CD14-positive monocyte (primary cell): ENCODE measurements at regions not wholly inside any gene's neighbourhood (a gene's known extent, or its start where the extent isn't known, plus 50 kb on each side); places are given as distances from the start of the nearest gene placed in this dataset.
"Not testable (repeated sequence)": the region's sequence is repeated elsewhere in the genome, so short reads cannot be mapped to it uniquely, and the experiment has no call there.

Experiments
- DNase-seq, 3 donors: peaks; one replicate each; pipeline ENCODE4 v3.0.0-alpha.2; 2011 to 2022
- H2AFZ ChIP-seq: 2 replicates; pipeline ENCODE4 v1.6.0; 2012; ENCODE audit warnings: mild to moderate bottlenecking, low read depth, low read length, inconsistent platforms; ENCODE audit not compliant: insufficient read depth, poor library complexity, severe bottlenecking
- H3K27ac ChIP-seq, 2 donors: 1 replicate in 1 of 2; 2 replicates in 1 of 2; pipeline ENCODE4 v1.5.1; 2012 to 2013; ENCODE audit warnings: low read length in 2 of 2, control low read depth in 1 of 2, inconsistent platforms in 1 of 2, low read depth in 1 of 2, mild to moderate bottlenecking in 1 of 2
- H3K27me3 ChIP-seq, 2 donors: one replicate each; pipeline versions ENCODE4 v1.6.0 to v1.6.1; 2011 to 2013; ENCODE audit warnings: low read length in 2 of 2; ENCODE audit not compliant: control insufficient read depth in 2 of 2, insufficient read depth in 2 of 2
- H3K36me3 ChIP-seq, 2 donors: replicated peaks in 1 of 2; 1 replicate in 1 of 2; 2 replicates in 1 of 2; pipeline versions ENCODE4 v1.5.1 to v1.6.1; 2012 to 2013; ENCODE audit warnings: low read length in 2 of 2, control low read depth in 1 of 2, inconsistent platforms in 1 of 2, mild to moderate bottlenecking in 1 of 2; ENCODE audit not compliant: insufficient read depth in 2 of 2, control insufficient read depth in 1 of 2
- H3K4me1 ChIP-seq, 2 donors: 1 replicate in 1 of 2; 2 replicates in 1 of 2; pipeline versions ENCODE4 v1.5.1 to v1.6.1; 2012 to 2013; ENCODE audit warnings: low read length in 2 of 2, control low read depth in 1 of 2, inconsistent platforms in 1 of 2, mild to moderate bottlenecking in 1 of 2, moderate library complexity in 1 of 2; ENCODE audit not compliant: insufficient read depth in 2 of 2, control insufficient read depth in 1 of 2
- H3K4me2 ChIP-seq: replicated peaks from 2 replicates; pipeline ENCODE3; 2012; ENCODE audit warnings: low read length, moderate library complexity, mild to moderate bottlenecking; ENCODE audit not compliant: poor library complexity, severe bottlenecking; ENCODE audit errors: extremely low read depth
- H3K4me3 ChIP-seq, 3 experiments: fragments of 200-600 bp in 1 of 3; sonication (generic) in 1 of 3; replicated peaks in 1 of 3; 1 replicate in 2 of 3; 2 replicates in 1 of 3; pipeline ENCODE4 v1.5.1; 2011 to 2013; ENCODE audit warnings: low read length in 3 of 3, mild to moderate bottlenecking in 3 of 3, control low read depth in 2 of 3, low read depth in 2 of 3, inconsistent platforms in 1 of 3, moderate library complexity in 1 of 3
- H3K79me2 ChIP-seq: 2 replicates; pipeline ENCODE4 v1.6.0; 2012; ENCODE audit warnings: mild to moderate bottlenecking, control low read depth, inconsistent platforms, low read length, moderate library complexity; ENCODE audit not compliant: insufficient read depth
- H3K9ac ChIP-seq: 2 replicates; pipeline ENCODE4 v1.6.0; 2017; ENCODE audit warnings: low read length, mild to moderate bottlenecking; ENCODE audit not compliant: insufficient read depth, poor library complexity, severe bottlenecking
- H3K9me3 ChIP-seq, 2 donors: replicated peaks in 1 of 2; 1 replicate in 1 of 2; 2 replicates in 1 of 2; pipeline versions ENCODE4 v1.5.1 to v1.6.1; 2012 to 2013; ENCODE audit warnings: low read length in 2 of 2, control low read depth in 1 of 2; ENCODE audit not compliant: control insufficient read depth in 1 of 2, insufficient read depth in 1 of 2
- H4K20me1 ChIP-seq: 2 replicates; pipeline ENCODE4 v1.6.0; 2012; ENCODE audit warnings: mild to moderate bottlenecking, low read length, control low read depth, moderate library complexity; ENCODE audit not compliant: insufficient read depth
- H3K27ac Mint-ChIP-seq, 7 donors: one replicate each; pipeline ENCODE4 v1.8.0; 2020; ENCODE audit warnings: mild to moderate bottlenecking in 7 of 7, mixed read lengths in 7 of 7, moderate library complexity in 6 of 7, inconsistent platforms in 2 of 7
- H3K27me3 Mint-ChIP-seq, 3 donors: one replicate each; pipeline ENCODE4 v1.8.0; 2021 to 2022; ENCODE audit warnings: low read depth in 3 of 3, mild to moderate bottlenecking in 3 of 3, mixed read lengths in 3 of 3, moderate library complexity in 3 of 3, inconsistent platforms in 1 of 3
- H3K36me3 Mint-ChIP-seq, 2 donors: one replicate each; pipeline ENCODE4 v1.8.0; 2020; ENCODE audit warnings: mixed read lengths in 2 of 2, inconsistent platforms in 1 of 2, mild to moderate bottlenecking in 1 of 2
- H3K4me1 Mint-ChIP-seq: one replicate; pipeline ENCODE4 v1.8.0; 2020; ENCODE audit warnings: mild to moderate bottlenecking, mixed read lengths
- H3K4me3 Mint-ChIP-seq, 2 donors: one replicate each; pipeline ENCODE4 v1.8.0; 2020; ENCODE audit warnings: mild to moderate bottlenecking in 2 of 2, mixed read lengths in 2 of 2, moderate library complexity in 1 of 2
- H3K9me3 Mint-ChIP-seq, 7 donors: one replicate each; pipeline ENCODE4 v1.8.0; 2020 to 2022; ENCODE audit warnings: mixed read lengths in 7 of 7, mild to moderate bottlenecking in 6 of 7, moderate library complexity in 6 of 7, inconsistent platforms in 2 of 7
- WGBS: methylation state at CpG from one replicate; pipeline ENCODE4 v1.1.5; 2013; ENCODE audit warnings: missing lambda C conversion rate; ENCODE audit not compliant: insufficient coverage; 5-methylcytosine and 5-hydroxymethylcytosine counted together
- intact Hi-C, 2 donors: fragments of 100-400 bp; cut with micrococcal nuclease; formaldehyde crosslinking; loops; one replicate each; pipeline versions ENCODE4 v1.15.0 to v1.15.1; 2023
- TF ChIP-seq, protein P1 (sequence below): fragments of 200-600 bp; IDR thresholded peaks from one replicate; pipeline ENCODE4 v1.8.0; 2022; ENCODE audit warnings: antibody characterized with exemption, mild to moderate bottlenecking

DNA sequence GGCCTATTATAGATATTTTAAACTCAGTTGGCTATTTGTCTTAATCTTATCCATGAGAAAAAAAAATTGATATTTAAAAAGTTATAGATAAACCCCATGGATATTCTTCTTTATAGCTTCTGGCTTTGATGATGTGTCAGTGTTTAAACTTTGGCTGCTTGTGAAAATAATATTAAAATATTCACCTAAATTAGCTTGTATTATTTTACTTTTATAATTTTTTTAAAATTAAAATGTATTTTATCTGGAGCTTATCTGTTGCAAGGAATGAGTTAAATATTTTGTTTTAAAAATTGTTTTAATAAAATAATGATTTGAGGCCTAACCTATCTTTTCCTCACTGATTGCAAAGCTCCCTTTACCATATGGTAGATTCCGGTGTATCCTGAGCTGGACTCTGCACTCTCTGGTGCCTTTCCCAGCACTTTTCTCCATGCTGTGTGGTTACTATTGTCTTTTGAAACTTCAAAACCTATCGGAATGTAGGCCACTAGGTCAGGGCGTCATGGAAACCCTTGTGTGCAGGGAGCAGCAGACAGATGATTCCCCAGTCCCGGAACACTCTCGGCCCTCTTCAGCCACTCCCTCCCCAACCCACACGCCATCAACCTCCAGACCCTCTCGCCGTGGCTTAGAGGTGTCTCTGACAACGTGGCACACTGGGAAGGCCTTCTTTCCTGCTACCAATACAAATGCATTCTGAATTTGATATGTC is 252.3 kb upstream of the ATP10A start:
- H3K27me3 ChIP-seq: no peaks in the 10 kb centered on the region
- 100% methylated on average over 1 of the region's 9 CpGs for WGBS
- peaks cover 28 to 31% of the 10 kb centered on the region in 2 donors for H3K9me3 ChIP-seq
- H4K20me1 ChIP-seq: no peaks in the 10 kb centered on the region
- no peaks in the 10 kb centered on the region for H3K36me3 ChIP-seq
- Mint-ChIP-seq H3K9me3 (peaks cover 3 to 35% (median 15%) of the 10 kb centered on the region in 7 donors), H3K4me3 (no peak overlapping the region), H3K27ac (no peak overlapping the region), H3K4me1 (no peaks in the 10 kb centered on the region), H3K27me3 (peaks cover 0 to 2% (median under 1%) of the 10 kb centered on the region in 3 donors), H3K36me3 (no peaks in the 10 kb centered on the region)
- H2AFZ ChIP-seq: no peak overlapping the region
- H3K9ac ChIP-seq: no peak overlapping the region
- intact Hi-C loops: no loop called here
- TF ChIP-seq, protein P1, sequence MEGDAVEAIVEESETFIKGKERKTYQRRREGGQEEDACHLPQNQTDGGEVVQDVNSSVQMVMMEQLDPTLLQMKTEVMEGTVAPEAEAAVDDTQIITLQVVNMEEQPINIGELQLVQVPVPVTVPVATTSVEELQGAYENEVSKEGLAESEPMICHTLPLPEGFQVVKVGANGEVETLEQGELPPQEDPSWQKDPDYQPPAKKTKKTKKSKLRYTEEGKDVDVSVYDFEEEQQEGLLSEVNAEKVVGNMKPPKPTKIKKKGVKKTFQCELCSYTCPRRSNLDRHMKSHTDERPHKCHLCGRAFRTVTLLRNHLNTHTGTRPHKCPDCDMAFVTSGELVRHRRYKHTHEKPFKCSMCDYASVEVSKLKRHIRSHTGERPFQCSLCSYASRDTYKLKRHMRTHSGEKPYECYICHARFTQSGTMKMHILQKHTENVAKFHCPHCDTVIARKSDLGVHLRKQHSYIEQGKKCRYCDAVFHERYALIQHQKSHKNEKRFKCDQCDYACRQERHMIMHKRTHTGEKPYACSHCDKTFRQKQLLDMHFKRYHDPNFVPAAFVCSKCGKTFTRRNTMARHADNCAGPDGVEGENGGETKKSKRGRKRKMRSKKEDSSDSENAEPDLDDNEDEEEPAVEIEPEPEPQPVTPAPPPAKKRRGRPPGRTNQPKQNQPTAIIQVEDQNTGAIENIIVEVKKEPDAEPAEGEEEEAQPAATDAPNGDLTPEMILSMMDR: no peak
- no peak overlapping the region for H3K4me2 ChIP-seq
- no peak for DNase-seq
- no peaks in the 10 kb centered on the region for H3K4me1 ChIP-seq
- H3K79me2 ChIP-seq: no peaks in the 10 kb centered on the region
- no peak overlapping the region for H3K27ac ChIP-seq
- no peak overlapping the region for H3K4me3 ChIP-seq

DNA sequence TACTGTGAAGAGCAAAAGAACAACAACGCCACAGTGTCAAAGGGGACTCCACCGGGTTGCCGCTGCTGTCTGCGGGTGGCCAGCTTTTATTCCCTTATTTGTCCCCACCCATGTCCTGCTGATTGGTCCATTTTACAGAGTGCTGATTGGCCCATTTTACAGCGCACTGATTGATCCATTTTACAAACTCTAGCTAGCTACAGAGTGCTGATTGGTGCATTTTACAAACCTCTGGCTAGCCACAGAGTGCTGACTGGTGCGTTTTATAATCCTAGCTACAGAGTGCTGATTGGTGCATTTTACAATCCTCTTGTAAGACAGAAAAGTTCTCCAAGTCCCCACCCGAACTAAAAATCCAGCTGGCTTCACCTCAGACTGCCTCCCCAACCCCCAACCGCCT is 251.0 kb upstream of the ATP10A start:
- H3K79me2 ChIP-seq, H3K4me1 ChIP-seq, intact Hi-C loops, H3K27me3 Mint-ChIP-seq, H4K20me1 ChIP-seq, DNase-seq, H3K4me1 Mint-ChIP-seq, H3K9ac ChIP-seq, H3K4me3 Mint-ChIP-seq, H3K27me3 ChIP-seq, H3K36me3 ChIP-seq, H3K27ac Mint-ChIP-seq, H3K4me2 ChIP-seq, H3K4me3 ChIP-seq, H3K27ac ChIP-seq, H2AFZ ChIP-seq, H3K36me3 Mint-ChIP-seq: not testable (repeated sequence)
- peaks cover 3 to 39% (median 13%) of the 10 kb centered on the region in 7 donors for H3K9me3 Mint-ChIP-seq
- peaks cover 24 to 31% of the 10 kb centered on the region in 2 donors for H3K9me3 ChIP-seq
- 92% methylated on average over 7 of the region's 8 CpGs for WGBS
